Right lobe of liver (tissue), 6 donors: ENCODE measurements at regions not wholly inside any gene's neighbourhood (a gene's known extent, or its start where the extent isn't known, plus 50 kb on each side); places are given as distances from the start of the nearest gene placed in this dataset.

ENCODE experiments used
- ATAC-seq, 4 donors: fragments of 200-7000 bp; cut with Tn5 transposase; one replicate each; pipeline ENCODE4 v1.9.1; 2020; ENCODE audit warnings: mild to moderate bottlenecking in 4 of 4, moderate library complexity in 4 of 4
- DNase-seq, 3 donors: peaks; one replicate each; pipeline ENCODE4 v3.0.0-alpha.2; 2020
- H3K27ac ChIP-seq, 3 donors: fragments of 200-600 bp; one replicate each; pipeline ENCODE4 v1.8.0; 2022
- H3K27me3 ChIP-seq, 2 donors: fragments of 200-600 bp; one replicate each; pipeline ENCODE4 v1.8.0; 2022
- H3K36me3 ChIP-seq, 4 donors: fragments of 200-600 bp; sonication (generic) in 1 of 4; one replicate each; pipeline versions ENCODE4 v1.5.1 to v1.8.0; 2017 to 2022; ENCODE audit warnings: control low read depth in 1 of 4
- H3K4me1 ChIP-seq, 4 donors: fragments of 200-600 bp; sonication (generic) in 1 of 4; one replicate each; pipeline versions ENCODE4 v1.5.1 to v1.8.0; 2017 to 2022; ENCODE audit warnings: control low read depth in 1 of 4
- H3K4me3 ChIP-seq, 3 donors: fragments of 200-600 bp; one replicate each; pipeline ENCODE4 v1.8.0; 2022
- H3K9me3 ChIP-seq, 4 donors: fragments of 200-600 bp; sonication (generic) in 1 of 4; one replicate each; pipeline versions ENCODE4 v1.5.1 to v1.8.0; 2017 to 2022; ENCODE audit warnings: control low read depth in 1 of 4
- POLR2A ChIP-seq: fragments of 450-650 bp; IDR thresholded peaks from one replicate; pipeline ENCODE4 v1.6.1; 2017; ENCODE audit warnings: antibody characterized with exemption, mild to moderate bottlenecking
- WGBS: methylation state at CpG from one replicate; pipeline ENCODE4 v1.1.6; 2018; ENCODE audit warnings: low coverage, low lambda C conversion rate; ENCODE audit not compliant: insufficient coverage; ENCODE audit errors: missing lambda C conversion rate; 5-methylcytosine and 5-hydroxymethylcytosine counted together
- intact Hi-C, 2 donors: fragments of 100-400 bp; cut with DNase I; formaldehyde crosslinking; loops; one replicate each; pipeline versions ENCODE4 v1.11.2 to v1.14.1; 2022
- TF ChIP-seq, protein P1 (sequence below), 4 donors: fragments of 200-600 bp in 3 of 4; fragments of 450-650 bp in 1 of 4; IDR thresholded peaks; one replicate each; pipeline versions ENCODE4 v1.5.1 to v1.8.0; 2016 to 2022; ENCODE audit warnings: antibody characterized with exemption in 4 of 4, mild to moderate bottlenecking in 2 of 4
- donor health status: DM: no; HTN: yes; CAD: no.
- donor health status: DM: no; HTN: no; CAD: no.
- donor health status: DM: no; HTN: no; CAD: no.
- donor health status: DM: no; HTN: yes; CAD: no.
- donor health status: DM: no; HTN: yes; CAD: no.

DNA sequence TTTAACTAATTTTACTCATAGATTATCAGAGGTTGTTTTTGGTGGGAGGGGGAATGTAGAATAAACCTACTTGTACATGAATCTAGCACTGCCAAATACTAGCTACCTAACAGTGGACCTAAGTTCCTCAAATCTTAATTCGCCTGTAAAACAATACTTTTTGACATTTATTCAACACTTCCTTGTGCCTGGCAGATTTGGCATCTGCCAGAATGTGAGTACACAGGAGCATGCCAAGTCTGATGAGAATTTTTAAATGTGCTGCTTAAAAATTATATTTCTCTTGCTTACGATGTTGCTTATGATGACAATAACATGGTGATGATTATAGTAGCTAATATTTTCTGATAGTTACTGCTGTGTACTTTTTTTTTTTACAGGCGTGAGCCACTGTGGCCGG lies 240.2 kb upstream of the STARD13 start:
- no peaks in the 10 kb centered on the region for H3K9me3 ChIP-seq
- no peaks in the 10 kb centered on the region for H3K27me3 ChIP-seq
- DNase-seq = no peak
- intact Hi-C loops = no loop called here
- 89% methylated on average over 4 of the region's 4 CpGs for WGBS
- no peak overlapping the region for H3K4me3 ChIP-seq
- no peaks in the 10 kb centered on the region for H3K36me3 ChIP-seq
- no peak for TF ChIP-seq POLR2A
- TF ChIP-seq, protein P1, sequence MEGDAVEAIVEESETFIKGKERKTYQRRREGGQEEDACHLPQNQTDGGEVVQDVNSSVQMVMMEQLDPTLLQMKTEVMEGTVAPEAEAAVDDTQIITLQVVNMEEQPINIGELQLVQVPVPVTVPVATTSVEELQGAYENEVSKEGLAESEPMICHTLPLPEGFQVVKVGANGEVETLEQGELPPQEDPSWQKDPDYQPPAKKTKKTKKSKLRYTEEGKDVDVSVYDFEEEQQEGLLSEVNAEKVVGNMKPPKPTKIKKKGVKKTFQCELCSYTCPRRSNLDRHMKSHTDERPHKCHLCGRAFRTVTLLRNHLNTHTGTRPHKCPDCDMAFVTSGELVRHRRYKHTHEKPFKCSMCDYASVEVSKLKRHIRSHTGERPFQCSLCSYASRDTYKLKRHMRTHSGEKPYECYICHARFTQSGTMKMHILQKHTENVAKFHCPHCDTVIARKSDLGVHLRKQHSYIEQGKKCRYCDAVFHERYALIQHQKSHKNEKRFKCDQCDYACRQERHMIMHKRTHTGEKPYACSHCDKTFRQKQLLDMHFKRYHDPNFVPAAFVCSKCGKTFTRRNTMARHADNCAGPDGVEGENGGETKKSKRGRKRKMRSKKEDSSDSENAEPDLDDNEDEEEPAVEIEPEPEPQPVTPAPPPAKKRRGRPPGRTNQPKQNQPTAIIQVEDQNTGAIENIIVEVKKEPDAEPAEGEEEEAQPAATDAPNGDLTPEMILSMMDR (IDR thresholded peaks at IDR 0.05) = no peak
- H3K4me1 ChIP-seq = no peaks in the 10 kb centered on the region
- ATAC-seq = no peak
- no peak overlapping the region for H3K27ac ChIP-seq

DNA sequence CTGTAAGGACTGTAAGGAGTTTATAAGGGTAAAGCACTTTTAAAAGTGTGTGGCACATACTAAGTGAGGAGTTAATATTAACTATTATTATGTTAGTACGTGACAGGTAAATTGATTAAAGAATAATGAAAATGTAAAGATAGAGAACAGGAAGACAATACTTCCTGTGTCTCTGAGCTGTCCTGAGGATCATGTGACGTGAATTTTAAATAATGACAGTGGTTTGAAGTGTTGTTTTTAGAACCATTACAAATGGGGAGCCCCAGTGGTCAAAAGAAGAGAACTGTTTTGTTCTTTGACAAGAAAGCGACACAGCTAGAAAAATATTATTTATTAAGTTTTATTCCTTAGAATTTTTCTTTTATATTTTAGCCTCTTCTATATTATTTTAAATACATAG lies 241.2 kb upstream of the STARD13 start:
- Histone ChIP-seq H3K27ac (no peak overlapping the region), H3K36me3 (no peaks in the 10 kb centered on the region), H3K4me1 (no peaks in the 10 kb centered on the region), H3K9me3 (no peaks in the 10 kb centered on the region), H3K27me3 (no peaks in the 10 kb centered on the region), H3K4me3 (no peak overlapping the region)
- ATAC-seq (no peak), DNase-seq (no peak)
- intact Hi-C loops = no loop called here
- TF ChIP-seq POLR2A = no peak
- TF ChIP-seq, protein P1 (IDR thresholded peaks at IDR 0.05) = no peak
- 77% methylated on average over 3 of the region's 3 CpGs for WGBS

DNA sequence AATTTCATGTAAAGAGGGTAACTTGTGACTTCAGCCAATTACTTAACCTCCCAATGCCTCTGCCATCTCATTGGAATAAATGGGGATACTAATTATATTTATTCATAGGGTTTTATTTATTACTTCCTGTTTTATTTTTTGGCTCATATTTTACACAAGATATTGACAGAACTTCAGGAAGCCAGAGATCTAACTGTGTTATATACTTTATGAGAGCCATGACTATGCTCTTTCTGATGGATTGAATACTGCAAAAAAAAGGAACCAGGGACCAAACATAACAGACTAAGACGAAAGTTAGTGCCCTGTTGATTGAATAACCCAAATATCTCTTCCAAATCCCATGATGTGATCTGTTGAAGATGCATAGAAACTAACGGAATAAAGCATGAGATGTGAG lies 243.3 kb upstream of the STARD13 start:
- no peaks in the 10 kb centered on the region for H3K4me1 ChIP-seq
- ATAC-seq (no peak), DNase-seq (no peak)
- intact Hi-C loops = no loop called here
- 69% methylated on average over 2 of the region's 2 CpGs for WGBS
- no peaks in the 10 kb centered on the region for H3K9me3 ChIP-seq
- no peak overlapping the region for H3K4me3 ChIP-seq
- no peaks in the 10 kb centered on the region for H3K36me3 ChIP-seq
- TF ChIP-seq POLR2A = no peak
- TF ChIP-seq, protein P1 (IDR thresholded peaks at IDR 0.05) = no peak
- H3K27ac ChIP-seq = no peak overlapping the region
- H3K27me3 ChIP-seq = no peaks in the 10 kb centered on the region

DNA sequence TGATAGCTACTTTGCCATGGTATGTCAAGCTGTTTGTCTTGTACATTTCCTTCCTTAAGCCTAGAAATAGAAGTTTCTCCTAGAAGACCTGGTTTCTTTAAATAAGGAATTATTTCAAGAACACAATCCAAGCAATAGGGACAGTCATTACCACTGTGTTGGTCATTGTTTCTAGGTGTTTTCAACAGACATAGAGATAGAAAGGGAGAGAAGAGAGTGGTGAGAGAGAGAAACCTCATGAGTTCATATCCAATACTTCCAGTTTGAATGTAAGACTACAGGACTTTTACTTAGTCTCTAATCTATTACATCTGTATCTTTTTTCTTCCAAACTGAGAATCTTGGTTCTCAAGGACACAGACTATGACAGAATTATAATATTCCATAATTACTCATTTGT lies 245.9 kb upstream of the STARD13 start:
- Histone ChIP-seq H3K27ac (no peak overlapping the region), H3K4me1 (no peaks in the 10 kb centered on the region), H3K36me3 (no peaks in the 10 kb centered on the region), H3K27me3 (no peaks in the 10 kb centered on the region), H3K9me3 (no peaks in the 10 kb centered on the region), H3K4me3 (no peak overlapping the region)
- ATAC-seq (no peak), DNase-seq (no peak)
- intact Hi-C loops = no loop called here
- no peak for TF ChIP-seq POLR2A
- TF ChIP-seq, protein P1 (IDR thresholded peaks at IDR 0.05) = no peak

DNA sequence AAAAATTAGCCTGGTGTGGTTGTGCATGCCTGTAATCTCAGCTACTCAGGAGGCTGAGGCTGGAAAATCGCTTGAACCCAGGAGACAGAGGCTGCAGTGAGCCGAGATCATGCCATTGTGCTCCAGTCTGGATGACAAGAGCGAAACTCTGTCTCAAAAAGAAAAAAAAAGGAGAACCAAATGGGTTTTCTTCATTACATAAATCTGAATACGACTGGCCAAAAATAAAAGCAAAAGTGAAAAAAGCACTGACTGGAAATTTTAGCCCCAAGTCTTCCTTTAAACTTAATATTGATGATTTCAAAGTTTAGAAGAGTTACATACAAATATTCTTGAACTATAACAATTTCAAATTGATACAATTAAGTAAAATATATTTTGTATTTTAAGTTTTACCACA lies 249.5 kb upstream of the STARD13 start:
- WGBS = 63% methylated on average over 4 of the region's 4 CpGs
- ATAC-seq (no peak), DNase-seq (no peak)
- Histone ChIP-seq H3K4me1 (no peaks in the 10 kb centered on the region), H3K27me3 (no peaks in the 10 kb centered on the region), H3K36me3 (no peaks in the 10 kb centered on the region), H3K4me3 (no peak overlapping the region), H3K27ac (no peak overlapping the region), H3K9me3 (no peaks in the 10 kb centered on the region)
- TF ChIP-seq POLR2A = no peak
- intact Hi-C loops = no loop called here
